ENCODE measurements at regions not wholly inside any gene's neighbourhood (a gene's known extent, or its start where the extent isn't known, plus 50 kb on each side); places are given as distances from the start of the nearest gene placed in this dataset.

GRCh38 chr12:20132818-20133217 lies 235.5 kb upstream of the PDE3A start:
- no peaks in the 10 kb centered on the region for H4K20me1 ChIP-seq (ENCODE audit: insufficient read depth)
- no peak overlapping the region for H3K4me3 ChIP-seq (replicated peaks in 1 of 2; ENCODE audit: low read depth in 1 of 2, low read length in 2 of 2)
- H3K79me2 ChIP-seq (ENCODE audit: insufficient read depth, low read length) = no peaks in the 10 kb centered on the region
- no peak overlapping the region for H2AFZ ChIP-seq (ENCODE audit: low read depth, low read length, poor library complexity, severe bottlenecking)
- ChIA-PET POLR2A (no interaction called here), CTCF (no interaction called here), RAD21 (ENCODE audit: low non-redundant PET in 1 of 2, low total read pairs in 2 of 2, uncharacterized antibody in 2 of 2, unreplicated experiment in 2 of 2) (no interaction called here)
- H3K4me2 ChIP-seq (ENCODE audit: low read length) = no peak overlapping the region
- ATAC-seq (no peak), DNase-seq (ENCODE audit: low read depth, low spot score) (no peak)
- no TSS peak for BruUV-seq (replicated peaks)
- intact Hi-C loops (cut with micrococcal nuclease) = no loop called here
- H3K9me2 ChIP-seq (ENCODE audit: insufficient read depth) = no peaks in the 10 kb centered on the region
- no peaks in the 10 kb centered on the region for H3K4me1 ChIP-seq (ENCODE audit: control insufficient read depth in 1 of 2, insufficient read depth in 2 of 2, low read length in 2 of 2)
- H3K36me3 ChIP-seq (ENCODE audit: control insufficient read depth in 1 of 2, insufficient read depth in 2 of 2, low read length in 2 of 2) = no peaks in the 10 kb centered on the region
- no peaks in the 10 kb centered on the region for H3K27me3 ChIP-seq (ENCODE audit: insufficient read depth, low read length)
- H3K27ac ChIP-seq (ENCODE audit: low read depth, low read length) = no peak overlapping the region
- H3K9me3 ChIP-seq (ENCODE audit: control insufficient read depth in 1 of 2, insufficient read depth in 1 of 2, low read depth in 1 of 2, low read length in 2 of 2) = no peaks in the 10 kb centered on the region
- TF ChIP-seq ZBTB33 (IDR thresholded peaks at IDR 0.05; ENCODE audit: extremely low read depth, insufficient replicate concordance, low read length) = no peak
- no peak for TF ChIP-seq CEBPB (IDR thresholded peaks at IDR 0.05; ENCODE audit: low read depth)
- TF ChIP-seq EZH2phosphoT487 (IDR thresholded peaks at IDR 0.05; ENCODE audit: borderline replicate concordance) = no peak
- no peak for TF ChIP-seq EGR1 (IDR thresholded peaks at IDR 0.05; ENCODE audit: low read depth)
- no peak for TF ChIP-seq JUND (IDR thresholded peaks at IDR 0.05)
- TF ChIP-seq CBX3 (IDR thresholded peaks at IDR 0.05; ENCODE audit: low read depth) = no peak
- no peak for TF ChIP-seq ATF3 (IDR thresholded peaks at IDR 0.05)
- TF ChIP-seq CTCF (IDR thresholded peaks at IDR 0.05 in 2 of 3, conservative IDR thresholded peaks at IDR 0.05 in 1 of 3; ENCODE audit: borderline replicate concordance in 1 of 3, insufficient read depth in 1 of 3, low read depth in 2 of 3, low read length in 2 of 3) = no peak
- TF ChIP-seq ZNF274 (IDR thresholded peaks at IDR 0.05; ENCODE audit: low read depth, low read length) = no peak
- no peak for TF ChIP-seq ELF1 (IDR thresholded peaks at IDR 0.05; ENCODE audit: borderline replicate concordance, low read depth)
- TF ChIP-seq RAD21 (IDR thresholded peaks at IDR 0.05; ENCODE audit: low read depth) = no peak
- TF ChIP-seq SP1 (IDR thresholded peaks at IDR 0.05; ENCODE audit: low read depth) = no peak
- no peak for TF ChIP-seq SIN3A (IDR thresholded peaks at IDR 0.05; ENCODE audit: low read depth)
- TF ChIP-seq REST (IDR thresholded peaks at IDR 0.05; ENCODE audit: low read depth) = no peak
- TF ChIP-seq TCF7L2 (IDR thresholded peaks at IDR 0.05; ENCODE audit: borderline replicate concordance, extremely low read depth, insufficient read depth, insufficient read length) = no peak
- TF ChIP-seq YY1 (IDR thresholded peaks at IDR 0.05; ENCODE audit: extremely low read depth, insufficient replicate concordance, low read depth, low read length) = no peak
- H3K9ac ChIP-seq (ENCODE audit: low read length) = no peak overlapping the region
